ENCODE measurements at regions not wholly inside any gene's neighbourhood (a gene's known extent, or its start where the extent isn't known, plus 50 kb on each side); places are given as distances from the start of the nearest gene placed in this dataset.
"Not testable (repeated sequence)": the region's sequence is repeated elsewhere in the genome, so short reads cannot be mapped to it uniquely, and the experiment has no call there.

DNA sequence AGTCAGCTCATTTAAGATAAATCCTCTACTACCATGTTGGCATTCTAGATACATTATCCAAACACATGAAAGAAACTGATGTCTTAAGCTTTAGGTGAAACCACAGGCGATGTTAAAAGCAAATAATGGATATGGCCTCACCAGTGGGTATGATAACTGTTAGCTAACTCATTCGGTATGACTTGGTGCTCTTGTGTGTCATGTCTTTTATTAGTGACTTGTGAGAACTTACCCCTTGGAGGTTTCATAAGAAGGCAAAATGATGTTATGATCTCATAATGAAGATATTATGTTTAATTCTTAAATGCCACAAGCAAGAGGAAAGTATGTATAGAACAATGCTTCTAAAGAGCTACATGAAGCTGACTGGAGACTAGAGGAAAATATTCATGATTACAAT is 1227.0 kb downstream of the EFNA5 start (continued):
- TF ChIP-seq ZNF488 (tag by site-specific recombination; IDR thresholded peaks at IDR 0.05) = no peak
- TF ChIP-seq ZNF214 (tag by site-specific recombination; IDR thresholded peaks at IDR 0.05; ENCODE audit: borderline replicate concordance) = no peak

- CTCF ChIA-PET = no interaction called here
Observed at GRCh38 chr5:106435185-106435584, 1235.6 kb downstream of the EFNA5 start.

GRCh38 chr5:106430733-106431132 is 1240.0 kb downstream of the EFNA5 start:
- H3K27ac ChIP-seq (ENCODE audit: extremely low read depth, low read depth, low read length); H3K36me3 ChIP-seq (ENCODE audit: control insufficient read depth in 2 of 2, insufficient read depth in 1 of 2, low read length in 2 of 2); CTCF ChIA-PET; H3K4me1 ChIP-seq (ENCODE audit: control insufficient read depth, insufficient read depth, low read length); H3K9me3 ChIP-seq (ENCODE audit: control insufficient read depth, insufficient read depth, low read depth, low read length); POLR2A ChIA-PET; H3K4me3 ChIP-seq (ENCODE audit: low read depth, low read length): not testable (repeated sequence)

More at GRCh38 chr5:106435185-106435584, 1235.6 kb downstream of the EFNA5 start:
- Histone ChIP-seq H3K4me3 (ENCODE audit: low read depth, low read length) (no peak overlapping the region), H3K4me1 (ENCODE audit: control insufficient read depth, insufficient read depth, low read length) (no peaks in the 10 kb centered on the region), H3K27ac (ENCODE audit: extremely low read depth, low read depth, low read length) (no peak overlapping the region), H3K9me3 (ENCODE audit: control insufficient read depth, insufficient read depth, low read depth, low read length) (no peaks in the 10 kb centered on the region), H3K36me3 (ENCODE audit: control insufficient read depth in 2 of 2, insufficient read depth in 1 of 2, low read length in 2 of 2) (no peaks in the 10 kb centered on the region)
- POLR2A ChIA-PET = no interaction called here
- TF ChIP-seq ZNF544 (tag by site-specific recombination; IDR thresholded peaks at IDR 0.05) (no peak), ZNF549 (tag by site-specific recombination; IDR thresholded peaks at IDR 0.05) (peak; percentile 98), FEZF1 (tag by site-specific recombination; IDR thresholded peaks at IDR 0.05) (no peak)

GRCh38 chr5:106423109-106423897 is 1247.4 kb downstream of the EFNA5 start:
- ChIA-PET POLR2A (no interaction called here), CTCF (no interaction called here)
- H3K36me3 ChIP-seq (ENCODE audit: control insufficient read depth in 2 of 2, insufficient read depth in 1 of 2, low read length in 2 of 2) = no peaks in the 10 kb centered on the region
- no peak overlapping the region for H3K27ac ChIP-seq (ENCODE audit: extremely low read depth, low read depth, low read length)
- H3K4me3 ChIP-seq (ENCODE audit: low read depth, low read length) = no peak overlapping the region
- no peaks in the 10 kb centered on the region for H3K4me1 ChIP-seq (ENCODE audit: control insufficient read depth, insufficient read depth, low read length)
- no peaks in the 10 kb centered on the region for H3K9me3 ChIP-seq (ENCODE audit: control insufficient read depth, insufficient read depth, low read depth, low read length)
- TF ChIP-seq, protein P1, sequence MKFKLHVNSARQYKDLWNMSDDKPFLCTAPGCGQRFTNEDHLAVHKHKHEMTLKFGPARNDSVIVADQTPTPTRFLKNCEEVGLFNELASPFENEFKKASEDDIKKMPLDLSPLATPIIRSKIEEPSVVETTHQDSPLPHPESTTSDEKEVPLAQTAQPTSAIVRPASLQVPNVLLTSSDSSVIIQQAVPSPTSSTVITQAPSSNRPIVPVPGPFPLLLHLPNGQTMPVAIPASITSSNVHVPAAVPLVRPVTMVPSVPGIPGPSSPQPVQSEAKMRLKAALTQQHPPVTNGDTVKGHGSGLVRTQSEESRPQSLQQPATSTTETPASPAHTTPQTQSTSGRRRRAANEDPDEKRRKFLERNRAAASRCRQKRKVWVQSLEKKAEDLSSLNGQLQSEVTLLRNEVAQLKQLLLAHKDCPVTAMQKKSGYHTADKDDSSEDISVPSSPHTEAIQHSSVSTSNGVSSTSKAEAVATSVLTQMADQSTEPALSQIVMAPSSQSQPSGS (tag by site-specific recombination; IDR thresholded peaks at IDR 0.05; ENCODE audit: low read depth) = no peak
- TF ChIP-seq PRDM2 (tag by site-specific recombination; IDR thresholded peaks at IDR 0.05; ENCODE audit: borderline replicate concordance) = no peak
- no peak for TF ChIP-seq ZNF623 (tag by site-specific recombination; IDR thresholded peaks at IDR 0.05)
- no peak for TF ChIP-seq ZNF585B (tag by site-specific recombination; IDR thresholded peaks at IDR 0.05)
- TF ChIP-seq YY1 (tag by site-specific recombination; IDR thresholded peaks at IDR 0.05) = no peak
- TF ChIP-seq MEIS1 (CRISPR knock-in tag; IDR thresholded peaks at IDR 0.05; ENCODE audit: borderline replicate concordance) = no peak
- TF ChIP-seq, protein P2, sequence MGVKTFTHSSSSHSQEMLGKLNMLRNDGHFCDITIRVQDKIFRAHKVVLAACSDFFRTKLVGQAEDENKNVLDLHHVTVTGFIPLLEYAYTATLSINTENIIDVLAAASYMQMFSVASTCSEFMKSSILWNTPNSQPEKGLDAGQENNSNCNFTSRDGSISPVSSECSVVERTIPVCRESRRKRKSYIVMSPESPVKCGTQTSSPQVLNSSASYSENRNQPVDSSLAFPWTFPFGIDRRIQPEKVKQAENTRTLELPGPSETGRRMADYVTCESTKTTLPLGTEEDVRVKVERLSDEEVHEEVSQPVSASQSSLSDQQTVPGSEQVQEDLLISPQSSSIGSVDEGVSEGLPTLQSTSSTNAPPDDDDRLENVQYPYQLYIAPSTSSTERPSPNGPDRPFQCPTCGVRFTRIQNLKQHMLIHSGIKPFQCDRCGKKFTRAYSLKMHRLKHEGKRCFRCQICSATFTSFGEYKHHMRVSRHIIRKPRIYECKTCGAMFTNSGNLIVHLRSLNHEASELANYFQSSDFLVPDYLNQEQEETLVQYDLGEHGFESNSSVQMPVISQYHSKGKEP (tag by site-specific recombination; IDR thresholded peaks at IDR 0.05) = no peak
- TF ChIP-seq ZNF664 (tag by site-specific recombination; IDR thresholded peaks at IDR 0.05) = no peak
- no peak for TF ChIP-seq MYNN (tag by site-specific recombination; IDR thresholded peaks at IDR 0.05; ENCODE audit: borderline replicate concordance)
- TF ChIP-seq ZNF350 (tag by site-specific recombination; IDR thresholded peaks at IDR 0.05) = no peak
- TF ChIP-seq ZBTB8A (tag by site-specific recombination; IDR thresholded peaks at IDR 0.05) = no peak
- no peak for TF ChIP-seq ZNF837 (tag by site-specific recombination; IDR thresholded peaks at IDR 0.05)
- no peak for TF ChIP-seq HOXA7 (CRISPR knock-in tag; IDR thresholded peaks at IDR 0.05; ENCODE audit: borderline replicate concordance)
- TF ChIP-seq GLIS1 (tag by site-specific recombination; IDR thresholded peaks at IDR 0.05) = no peak
- TF ChIP-seq ZNF544 (tag by site-specific recombination; IDR thresholded peaks at IDR 0.05) = no peak
- no peak for TF ChIP-seq ZNF223 (tag by site-specific recombination; IDR thresholded peaks at IDR 0.05)

Measured in HEK293 (cell line).